ENCODE measurements at regions not wholly inside any gene's neighbourhood (a gene's known extent, or its start where the extent isn't known, plus 50 kb on each side); places are given as distances from the start of the nearest gene placed in this dataset.

DNA sequence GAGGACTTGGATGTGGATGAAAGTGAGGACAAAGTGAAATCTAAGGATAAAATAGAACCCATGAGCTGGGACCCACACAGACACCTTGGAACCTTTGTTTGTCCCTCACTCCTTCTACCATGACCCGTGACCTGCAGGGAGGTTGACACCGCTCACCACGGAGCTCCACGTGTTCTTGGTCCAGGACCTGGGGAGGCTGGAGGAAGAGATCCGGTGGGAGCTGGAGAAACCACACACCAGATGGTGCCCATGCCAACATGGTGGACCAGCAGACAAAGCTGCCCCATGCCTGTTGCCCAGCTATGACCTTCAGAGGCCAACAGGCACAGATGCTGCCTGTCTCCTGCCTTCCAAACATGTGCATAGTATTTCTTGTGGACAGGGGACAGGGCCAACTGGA, 721.9 kb downstream of the PTPRU start:
- intact Hi-C loops (cut with DNase I; ENCODE audit: low total_unique reads) = no loop called here
- Histone ChIP-seq H3K27ac (no peak overlapping the region), H3K4me1 (no peaks in the 10 kb centered on the region), H3K36me3 (no peaks in the 10 kb centered on the region), H3K4me3 (no peak overlapping the region), H3K27me3 (peaks cover 0 to 23% of the 10 kb centered on the region in 2 donors), H3K9me3 (no peaks in the 10 kb centered on the region)
- no peak for DNase-seq (ENCODE audit: low spot score in 2 of 2)
- no peak for TF ChIP-seq POLR2AphosphoS5 (IDR thresholded peaks at IDR 0.05)
- no peak for TF ChIP-seq POLR2A (IDR thresholded peaks at IDR 0.05)

DNA sequence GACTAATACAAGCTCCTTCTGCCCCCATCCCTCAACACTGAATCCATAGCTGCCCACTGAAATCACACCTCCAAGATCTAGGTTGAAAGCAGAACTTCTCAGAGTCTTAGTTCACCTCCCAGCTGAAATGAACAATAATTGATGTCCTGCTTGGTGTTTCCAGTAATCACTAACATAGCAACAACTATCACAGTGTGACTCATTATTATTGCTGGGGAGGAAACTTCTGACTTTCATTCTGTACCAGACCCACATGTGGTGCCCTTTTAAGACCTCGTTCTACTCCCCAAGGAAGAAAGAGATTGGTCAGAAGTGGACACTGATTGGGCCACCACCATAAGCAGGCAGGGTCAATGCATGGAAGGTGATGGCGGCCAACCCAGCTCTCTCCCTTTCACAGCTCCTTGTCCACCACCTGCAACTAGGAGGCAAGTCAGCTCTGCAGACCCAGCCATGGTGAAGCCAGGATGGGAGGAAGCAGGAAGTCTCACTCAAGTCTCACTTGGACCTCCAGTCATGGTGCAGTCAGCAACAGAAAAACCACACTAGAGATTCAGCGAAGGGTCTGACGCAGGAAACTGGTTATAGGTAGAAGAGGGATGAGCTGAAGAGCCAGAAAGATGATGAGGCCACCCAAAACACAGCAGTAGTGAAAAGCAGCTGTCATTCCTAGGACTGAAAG, 720.2 kb downstream of the PTPRU start:
- H3K9me3 ChIP-seq = no peaks in the 10 kb centered on the region
- DNase-seq (ENCODE audit: low spot score in 2 of 2) = no peak

DNA sequence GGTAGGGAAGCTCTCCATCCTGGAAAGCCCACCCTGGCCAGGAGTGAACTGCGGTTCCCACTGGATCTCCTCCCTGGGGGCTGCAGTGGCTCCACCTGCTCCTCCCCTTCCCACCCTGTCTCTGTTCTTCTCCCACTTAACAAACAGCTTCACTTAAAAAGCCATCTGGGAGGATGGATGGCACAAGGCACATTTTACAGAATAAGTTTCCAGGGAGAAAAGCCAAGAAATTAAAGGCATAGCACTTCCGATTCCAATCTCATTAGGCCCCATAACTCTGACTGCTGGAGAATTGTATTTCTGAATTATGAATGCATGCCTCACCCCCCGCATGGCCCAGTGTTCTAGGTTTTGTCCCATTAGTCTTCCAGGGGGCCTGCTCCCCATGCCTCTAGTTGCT, 718.3 kb downstream of the PTPRU start:
- Histone ChIP-seq H3K4me1 (no peaks in the 10 kb centered on the region), H3K36me3 (no peaks in the 10 kb centered on the region), H3K27me3 (peaks cover 0 to 5% of the 10 kb centered on the region in 2 donors), H3K4me3 (no peak overlapping the region), H3K9me3 (peaks cover 0 to 9% of the 10 kb centered on the region in 2 donors), H3K27ac (no peak overlapping the region)
- intact Hi-C loops (cut with DNase I; ENCODE audit: low total_unique reads) = no loop called here
- DNase-seq (ENCODE audit: low spot score in 2 of 2) = no peak
- TF ChIP-seq POLR2A (IDR thresholded peaks at IDR 0.05) = no peak
- TF ChIP-seq, protein P1, sequence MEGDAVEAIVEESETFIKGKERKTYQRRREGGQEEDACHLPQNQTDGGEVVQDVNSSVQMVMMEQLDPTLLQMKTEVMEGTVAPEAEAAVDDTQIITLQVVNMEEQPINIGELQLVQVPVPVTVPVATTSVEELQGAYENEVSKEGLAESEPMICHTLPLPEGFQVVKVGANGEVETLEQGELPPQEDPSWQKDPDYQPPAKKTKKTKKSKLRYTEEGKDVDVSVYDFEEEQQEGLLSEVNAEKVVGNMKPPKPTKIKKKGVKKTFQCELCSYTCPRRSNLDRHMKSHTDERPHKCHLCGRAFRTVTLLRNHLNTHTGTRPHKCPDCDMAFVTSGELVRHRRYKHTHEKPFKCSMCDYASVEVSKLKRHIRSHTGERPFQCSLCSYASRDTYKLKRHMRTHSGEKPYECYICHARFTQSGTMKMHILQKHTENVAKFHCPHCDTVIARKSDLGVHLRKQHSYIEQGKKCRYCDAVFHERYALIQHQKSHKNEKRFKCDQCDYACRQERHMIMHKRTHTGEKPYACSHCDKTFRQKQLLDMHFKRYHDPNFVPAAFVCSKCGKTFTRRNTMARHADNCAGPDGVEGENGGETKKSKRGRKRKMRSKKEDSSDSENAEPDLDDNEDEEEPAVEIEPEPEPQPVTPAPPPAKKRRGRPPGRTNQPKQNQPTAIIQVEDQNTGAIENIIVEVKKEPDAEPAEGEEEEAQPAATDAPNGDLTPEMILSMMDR (IDR thresholded peaks at IDR 0.05) = no peak
- TF ChIP-seq POLR2AphosphoS5 (IDR thresholded peaks at IDR 0.05) = no peak

More for the DNA sequence above, 720.2 kb downstream of the PTPRU start:
- intact Hi-C loops (cut with DNase I; ENCODE audit: low total_unique reads) = no loop called here
- no peak overlapping the region for H3K4me3 ChIP-seq
- TF ChIP-seq POLR2A (IDR thresholded peaks at IDR 0.05) = no peak
- no peak for TF ChIP-seq POLR2AphosphoS5 (IDR thresholded peaks at IDR 0.05)
- TF ChIP-seq, protein P1 (IDR thresholded peaks at IDR 0.05) = no peak
- H3K27me3 ChIP-seq = peaks cover 0 to 18% of the 10 kb centered on the region in 2 donors
- no peak overlapping the region for H3K27ac ChIP-seq
- H3K4me1 ChIP-seq = no peaks in the 10 kb centered on the region
- no peaks in the 10 kb centered on the region for H3K36me3 ChIP-seq

DNA sequence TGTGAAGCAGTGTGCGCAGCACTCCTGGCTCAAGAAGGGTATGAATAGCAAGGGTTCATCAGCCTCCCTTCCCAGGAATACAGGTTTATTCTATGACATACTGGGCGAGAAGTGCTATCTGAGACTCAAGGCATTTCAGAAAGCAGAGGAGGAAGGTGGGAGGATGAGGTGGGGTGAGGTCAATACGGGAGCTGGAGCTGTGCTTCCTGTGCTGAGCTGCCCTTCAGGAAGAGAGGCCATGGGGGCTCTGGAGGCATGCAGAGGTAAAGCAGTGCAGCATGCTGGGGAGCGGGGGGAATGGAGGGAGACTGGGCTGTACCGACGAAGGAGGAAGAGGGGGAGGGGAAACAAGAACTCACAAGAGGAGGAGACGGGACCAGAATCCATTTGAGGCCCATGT, 717.6 kb downstream of the PTPRU start:
- Histone ChIP-seq H3K27me3 (peaks cover 0 to 5% of the 10 kb centered on the region in 2 donors), H3K9me3 (peaks cover 0 to 9% of the 10 kb centered on the region in 2 donors), H3K4me3 (no peak overlapping the region), H3K36me3 (no peaks in the 10 kb centered on the region), H3K4me1 (no peaks in the 10 kb centered on the region), H3K27ac (no peak overlapping the region)
- intact Hi-C loops (cut with DNase I; ENCODE audit: low total_unique reads) = no loop called here
- DNase-seq (ENCODE audit: low spot score in 2 of 2) = no peak
- TF ChIP-seq, protein P1 (IDR thresholded peaks at IDR 0.05) = no peak
- TF ChIP-seq POLR2A (IDR thresholded peaks at IDR 0.05) (no peak), POLR2AphosphoS5 (IDR thresholded peaks at IDR 0.05) (no peak)

DNA sequence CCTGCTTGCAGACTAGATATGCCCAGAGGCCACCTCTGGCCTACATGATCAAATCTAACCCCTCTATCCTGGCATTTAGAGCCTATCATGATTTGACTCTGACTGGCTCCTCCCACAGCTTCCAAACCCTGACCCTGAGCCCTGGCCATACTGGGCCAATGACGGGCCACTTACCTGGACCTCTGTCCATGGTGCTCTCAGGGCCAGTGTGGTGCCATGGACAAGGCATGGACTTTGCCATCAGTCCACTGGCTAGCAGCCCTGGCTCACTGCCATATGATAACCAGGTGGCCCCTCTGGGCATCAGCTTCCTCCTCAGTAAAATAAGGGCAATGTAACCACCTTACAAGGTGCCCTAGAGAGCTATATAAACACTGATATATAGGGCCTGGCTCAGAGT, 713.4 kb downstream of the PTPRU start:
- H3K4me1 ChIP-seq = no peaks in the 10 kb centered on the region
- no peak for DNase-seq (ENCODE audit: low spot score in 2 of 2)

More for the DNA sequence above, 713.4 kb downstream of the PTPRU start:
- TF ChIP-seq POLR2AphosphoS5 (IDR thresholded peaks at IDR 0.05) = no peak
- TF ChIP-seq, protein P1 (IDR thresholded peaks at IDR 0.05) = no peak
- TF ChIP-seq POLR2A (IDR thresholded peaks at IDR 0.05) = no peak
- intact Hi-C loops (cut with DNase I; ENCODE audit: low total_unique reads) = no loop called here
- H3K9me3 ChIP-seq = peaks cover 0 to 9% of the 10 kb centered on the region in 2 donors
- no peak overlapping the region for H3K4me3 ChIP-seq
- H3K27me3 ChIP-seq = peaks cover 0 to 36% of the 10 kb centered on the region in 2 donors
- H3K36me3 ChIP-seq = no peaks in the 10 kb centered on the region
- H3K27ac ChIP-seq = no peak overlapping the region
